ENCODE measurements at regions not wholly inside any gene's neighbourhood (a gene's known extent, or its start where the extent isn't known, plus 50 kb on each side); places are given as distances from the start of the nearest gene placed in this dataset.

- TF ChIP-seq POU6F1 (CRISPR knock-in tag; IDR thresholded peaks at IDR 0.05; ENCODE audit: borderline replicate concordance, low read depth) (no peak), ESRRG (CRISPR knock-in tag; IDR thresholded peaks at IDR 0.05) (no peak)
Measured at GRCh38 chr19:46928951-46929350, 68.2 kb downstream of the ARHGAP35 start.
